ENCODE measurements at regions not wholly inside any gene's neighbourhood (a gene's known extent, or its start where the extent isn't known, plus 50 kb on each side); places are given as distances from the start of the nearest gene placed in this dataset.
"Not testable (repeated sequence)": the region's sequence is repeated elsewhere in the genome, so short reads cannot be mapped to it uniquely, and the experiment has no call there.

DNA sequence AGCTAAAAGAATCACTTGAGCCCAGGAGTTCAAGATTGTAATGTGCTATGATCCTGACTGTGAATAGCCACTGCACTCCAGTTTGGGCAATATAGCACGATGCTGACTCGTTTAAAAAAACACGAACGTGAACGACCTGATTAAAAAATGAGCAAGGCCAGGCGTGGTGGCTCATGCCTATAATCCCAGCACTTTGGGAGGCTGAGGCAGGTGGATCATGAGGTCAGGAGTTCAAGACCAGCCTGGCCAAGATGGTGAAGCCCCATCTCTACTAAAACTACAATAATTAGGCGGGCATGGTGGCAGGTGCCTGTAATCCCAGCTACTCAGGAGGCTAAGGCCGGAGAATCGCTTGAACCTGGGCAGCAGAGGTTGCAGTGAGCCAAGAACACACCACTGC, 58.6 kb upstream of the NCOA3 start:
- DNase-seq: not testable (repeated sequence)

DNA sequence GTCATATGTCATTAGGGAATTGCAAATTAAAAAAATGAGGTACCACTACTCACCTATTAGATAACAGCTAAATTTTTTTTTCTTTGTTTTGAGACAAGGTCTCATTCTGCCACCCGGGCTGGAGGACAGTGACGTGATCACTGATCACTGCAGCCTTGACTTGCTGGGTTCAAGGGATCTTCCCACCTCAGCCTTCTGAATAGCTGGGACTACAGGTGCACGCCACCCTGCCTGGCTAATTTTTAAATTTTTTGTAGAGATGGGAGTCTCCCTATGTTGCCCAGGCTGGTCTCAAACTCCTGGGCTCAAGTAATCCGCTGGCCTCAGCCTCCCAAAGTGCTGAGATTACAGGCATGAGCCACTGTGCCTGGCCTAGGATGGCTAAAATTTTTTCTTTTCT, 57.1 kb upstream of the NCOA3 start:
- DNase-seq: no peak

- DNase-seq: no peak
Observed at GRCh38 chr20:47445291-47445690, 56.4 kb upstream of the NCOA3 start.

DNA sequence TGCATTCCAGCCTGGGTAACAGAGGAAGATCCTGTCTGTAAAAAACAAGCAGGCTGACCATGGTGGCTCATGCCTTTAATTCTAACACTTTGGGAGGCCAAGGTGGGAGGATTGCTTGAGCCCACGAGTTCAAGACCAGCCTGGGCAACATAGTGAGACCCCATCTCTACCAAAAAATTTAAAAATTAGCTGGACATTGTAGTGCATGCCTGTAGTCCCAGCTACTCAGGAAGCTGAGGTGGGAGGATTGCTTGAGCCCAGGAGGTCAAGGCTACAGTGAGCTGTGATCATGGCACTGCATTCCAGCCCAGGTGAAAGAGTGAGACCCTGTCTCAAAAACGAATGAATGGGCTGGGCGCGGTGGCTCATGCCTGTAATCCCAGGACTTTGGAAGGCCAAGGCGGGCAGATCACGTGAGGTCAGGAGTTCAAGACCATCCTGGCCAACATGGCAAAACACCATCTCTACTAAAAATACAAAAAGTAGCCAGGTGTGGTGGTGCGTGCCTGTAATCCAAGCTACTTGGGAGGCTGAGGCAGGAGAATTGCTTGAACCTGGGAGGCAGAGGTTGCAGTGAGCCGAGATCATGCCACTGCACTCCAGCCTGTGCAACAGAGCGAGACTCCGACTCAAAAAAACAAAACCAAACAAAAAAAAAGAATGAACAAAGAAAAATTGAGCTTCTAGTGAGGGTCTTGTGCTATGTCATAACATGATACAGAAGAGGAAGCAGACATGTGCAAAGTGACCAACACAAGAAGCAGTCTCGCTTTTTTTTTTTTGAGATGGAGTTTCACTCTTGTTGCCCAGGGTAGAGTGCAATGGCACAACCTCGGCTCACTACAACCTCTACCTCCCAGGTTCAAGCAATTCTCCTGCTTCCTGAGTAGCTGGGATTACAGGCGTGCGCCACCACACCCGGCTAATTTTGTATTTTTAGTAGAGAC, 54.1 kb upstream of the NCOA3 start:
- not testable (repeated sequence) for DNase-seq

- no peak for DNase-seq
Observed at GRCh38 chr20:47448429-47448828, 53.3 kb upstream of the NCOA3 start.

DNA sequence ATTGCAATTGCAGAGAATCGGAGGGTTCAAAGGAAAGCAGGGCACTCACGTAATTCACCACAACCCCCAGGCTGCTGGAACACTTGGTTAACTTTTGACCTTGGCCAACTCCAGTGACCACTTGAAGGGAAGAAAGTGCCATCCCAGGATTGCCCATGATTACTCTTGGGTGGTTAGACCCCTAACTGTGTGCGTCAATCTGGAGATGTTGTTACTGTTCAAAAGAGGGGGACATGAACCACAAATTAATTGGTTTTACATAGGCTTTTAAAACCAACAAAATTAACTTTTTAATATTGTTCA, 50.1 kb upstream of the NCOA3 start:
- DNase-seq: no peak
